Peyer's patch (tissue), 4 donors: ENCODE measurements at regions not wholly inside any gene's neighbourhood (a gene's known extent, or its start where the extent isn't known, plus 50 kb on each side); places are given as distances from the start of the nearest gene placed in this dataset.

Experiments used
- CTCF ChIP-seq, 6 experiments: fragments of 450-650 bp in 4 of 6; fragments of 200-600 bp in 2 of 6; sonication (generic) in 1 of 6; IDR thresholded peaks; one replicate each; pipeline ENCODE4 v1.5.1; 2017 to 2019; ENCODE audit warnings: antibody characterized with exemption in 6 of 6, mild to moderate bottlenecking in 3 of 6, moderate library complexity in 1 of 6
- POLR2A ChIP-seq, 2 donors: fragments of 450-650 bp; IDR thresholded peaks; one replicate each; pipeline ENCODE4 v1.5.1; 2017; ENCODE audit warnings: antibody characterized with exemption in 2 of 2, mild to moderate bottlenecking in 2 of 2, moderate library complexity in 2 of 2

GRCh38 chr20:10157549-10157948 lies 61.1 kb upstream of the SNAP25 start:
- no peak for TF ChIP-seq CTCF (IDR thresholded peaks at IDR 0.05)
- no peak for TF ChIP-seq POLR2A (IDR thresholded peaks at IDR 0.05)
